Ovary (tissue), 7 donors: ENCODE measurements at regions not wholly inside any gene's neighbourhood (a gene's known extent, or its start where the extent isn't known, plus 50 kb on each side); places are given as distances from the start of the nearest gene placed in this dataset.

Experiments used
- DNase-seq, 5 donors: peaks; one replicate each; pipeline ENCODE4 v3.0.0-alpha.2; 2019 to 2020
- H3K27ac ChIP-seq, 2 donors: fragments of 200-600 bp; one replicate each; pipeline versions ENCODE4 v1.5.1 to v1.8.0; 2019 to 2022
- H3K27me3 ChIP-seq: fragments of 200-600 bp; one replicate; pipeline ENCODE4 v1.8.0; 2022
- H3K36me3 ChIP-seq: fragments of 200-600 bp; sonication (generic); one replicate; pipeline ENCODE4 v1.5.1; 2019
- H3K4me1 ChIP-seq: one replicate; pipeline ENCODE4 v1.8.1; 2013; ENCODE audit warnings: mild to moderate bottlenecking, moderate library complexity; ENCODE audit not compliant: insufficient read depth
- H3K4me3 ChIP-seq: fragments of 200-600 bp; sonication (generic); one replicate; pipeline ENCODE4 v1.5.1; 2017
- H3K9me3 ChIP-seq, 2 donors: fragments of 200-600 bp in 1 of 2; sonication (generic) in 1 of 2; one replicate each; pipeline versions ENCODE4 v1.5.1 to v1.8.1; 2013 to 2019; ENCODE audit warnings: mild to moderate bottlenecking in 1 of 2, moderate library complexity in 1 of 2
- CTCF ChIP-seq, 3 donors: fragments of 450-650 bp in 2 of 3; fragments of 200-600 bp in 1 of 3; IDR thresholded peaks; one replicate each; pipeline versions ENCODE4 v1.5.1 to v1.8.0; 2016 to 2022; ENCODE audit warnings: antibody characterized with exemption in 3 of 3, mild to moderate bottlenecking in 1 of 3
- EP300 ChIP-seq: sonication (generic); formaldehyde crosslinking; IDR thresholded peaks from one replicate; pipeline ENCODE4 v1.6.1; 2017; ENCODE audit warnings: antibody characterized with exemption
- POLR2A ChIP-seq: fragments of 450-650 bp; IDR thresholded peaks from one replicate; pipeline ENCODE4 v1.6.1; 2017; ENCODE audit warnings: antibody characterized with exemption, mild to moderate bottlenecking, moderate library complexity
- WGBS, 3 donors: extraction: QIAGEN DNeasy Blood & Tissue Kit in 1 of 3; methylation state at CpG; one replicate each; pipeline versions ENCODE4 v1.1.5 to v1.1.7; 2013 to 2017; 5-methylcytosine and 5-hydroxymethylcytosine counted together
- intact Hi-C, 4 donors: fragments of 100-400 bp; cut with DNase I; formaldehyde crosslinking; loops; one replicate each; pipeline versions ENCODE4 v1.11.0 to v1.15.1; 2022 to 2023
- donor health status: DM: no; HTN: no; CAD: no; lungs with moderate emphysema.
- donor health status: DM: no; HTN: no; CAD: no.
- donor health status: Bipolar disorder and iron deficiency.
- donor health status: DM: no; HTN: no; CAD: no.
- donor health status: DM: yes; HTN: yes; CAD: no.

- WGBS, 3 donors, result 65 to 93% (median 77%) methylated on average over 3 of the region's 3 CpGs
- no peaks in the 10 kb centered on the region for H3K27me3 ChIP-seq
- intact Hi-C loops, result no loop called here
- no peaks in the 10 kb centered on the region for H3K4me1 ChIP-seq
- no peak for DNase-seq
- TF ChIP-seq CTCF (IDR thresholded peaks at IDR 0.05) (no peak), POLR2A (no peak), EP300 (no peak)
- no peak overlapping the region for H3K27ac ChIP-seq
- no peak overlapping the region for H3K4me3 ChIP-seq
- no peaks in the 10 kb centered on the region for H3K36me3 ChIP-seq
- no peaks in the 10 kb centered on the region for H3K9me3 ChIP-seq
These were observed 700.7 kb downstream of the LUZP2 start for GRCh38 chr11:25197515-25197914.

GRCh38 chr11:25198704-25199103 lies 701.9 kb downstream of the LUZP2 start:
- H3K27me3 ChIP-seq, result no peaks in the 10 kb centered on the region
- no peaks in the 10 kb centered on the region for H3K36me3 ChIP-seq
- TF ChIP-seq EP300 (no peak), POLR2A (no peak), CTCF (IDR thresholded peaks at IDR 0.05) (no peak)
- no peaks in the 10 kb centered on the region for H3K4me1 ChIP-seq
- whole genome bisulfite sequencing, 3 donors, result 80 to 86% (median 85%) methylated on average over 2 of the region's 2 CpGs
- no peak overlapping the region for H3K4me3 ChIP-seq
- no peak for DNase-seq
- H3K27ac ChIP-seq, result no peak overlapping the region
- intact Hi-C loops, result no loop called here
- no peaks in the 10 kb centered on the region for H3K9me3 ChIP-seq

- Histone ChIP-seq H3K9me3 (no peaks in the 10 kb centered on the region), H3K27ac (no peak overlapping the region), H3K4me1 (no peaks in the 10 kb centered on the region), H3K36me3 (no peaks in the 10 kb centered on the region), H3K4me3 (no peak overlapping the region), H3K27me3 (no peaks in the 10 kb centered on the region)
- TF ChIP-seq CTCF (IDR thresholded peaks at IDR 0.05) (no peak), EP300 (no peak), POLR2A (no peak)
- 46 to 77% (median 56%) methylated on average over 1 of the region's 1 CpG for WGBS, 3 donors
- intact Hi-C loops, result no loop called here
- no peak for DNase-seq
These were observed 704.1 kb downstream of the LUZP2 start for GRCh38 chr11:25200925-25201324.

GRCh38 chr11:25206762-25207161 lies 709.9 kb downstream of the LUZP2 start:
- Histone ChIP-seq H3K27ac (no peak overlapping the region), H3K27me3 (no peaks in the 10 kb centered on the region), H3K4me1 (no peaks in the 10 kb centered on the region), H3K4me3 (no peak overlapping the region), H3K36me3 (no peaks in the 10 kb centered on the region), H3K9me3 (no peaks in the 10 kb centered on the region)
- 72 to 88% (median 82%) methylated on average over 1 of the region's 1 CpG for WGBS, 3 donors
- no peak for TF ChIP-seq CTCF (IDR thresholded peaks at IDR 0.05)
- TF ChIP-seq POLR2A, result no peak
- TF ChIP-seq EP300, result no peak
- no peak for DNase-seq
- intact Hi-C loops, result no loop called here
